ENCODE measurements at regions not wholly inside any gene's neighbourhood (a gene's known extent, or its start where the extent isn't known, plus 50 kb on each side); places are given as distances from the start of the nearest gene placed in this dataset.

GRCh38 chr2:194301946-194302345, 1355.1 kb upstream of the SLC39A10 start:
- Histone ChIP-seq H3K9me3 (replicated peaks; ENCODE audit: insufficient read depth, low read length) (no peaks in the 10 kb centered on the region), H3F3A (ENCODE audit: insufficient read depth, low read length) (no peaks in the 10 kb centered on the region), H3K9ac (ENCODE audit: low read length) (no peak overlapping the region), H3K27me3 (replicated peaks; ENCODE audit: insufficient read depth, low read length) (no peaks in the 10 kb centered on the region), H3K79me2 (ENCODE audit: low read length) (no peaks in the 10 kb centered on the region), H4K20me1 (ENCODE audit: insufficient read depth, low read length) (no peaks in the 10 kb centered on the region), H3K36me3 (replicated peaks; ENCODE audit: insufficient read depth, low read length) (no peaks in the 10 kb centered on the region), H2AFZ (ENCODE audit: low read length) (no peak overlapping the region), H3K9me2 (replicated peaks; ENCODE audit: insufficient read depth, low read length) (no peaks in the 10 kb centered on the region), H3K4me2 (ENCODE audit: low read depth, low read length) (no peak overlapping the region), H3K4me1 (ENCODE audit: low read length) (no peaks in the 10 kb centered on the region), H3K27ac (ENCODE audit: low read length) (no peak overlapping the region), H3K4me3 (ENCODE audit: low read length) (no peak overlapping the region)
- TF ChIP-seq EZH2 (optimal IDR thresholded peaks at IDR 0.05; ENCODE audit: low read depth, low read length) = no peak
- no peak for TF ChIP-seq CTCF (IDR thresholded peaks at IDR 0.05; ENCODE audit: low read length)
- no peak for TF ChIP-seq EZH2phosphoT487 (IDR thresholded peaks at IDR 0.05; ENCODE audit: low read length)
- no peak for DNase-seq

- Histone ChIP-seq H3K27me3 (replicated peaks; ENCODE audit: insufficient read depth, low read length) (no peaks in the 10 kb centered on the region), H3K4me3 (ENCODE audit: low read length) (no peak overlapping the region), H3K4me1 (ENCODE audit: low read length) (no peaks in the 10 kb centered on the region), H3F3A (ENCODE audit: insufficient read depth, low read length) (no peaks in the 10 kb centered on the region), H3K27ac (ENCODE audit: low read length) (no peak overlapping the region), H3K4me2 (ENCODE audit: low read depth, low read length) (no peak overlapping the region), H3K9me2 (replicated peaks; ENCODE audit: insufficient read depth, low read length) (no peaks in the 10 kb centered on the region), H3K36me3 (replicated peaks; ENCODE audit: insufficient read depth, low read length) (no peaks in the 10 kb centered on the region), H2AFZ (ENCODE audit: low read length) (no peak overlapping the region), H3K79me2 (ENCODE audit: low read length) (no peaks in the 10 kb centered on the region), H3K9me3 (replicated peaks; ENCODE audit: insufficient read depth, low read length) (no peaks in the 10 kb centered on the region), H3K9ac (ENCODE audit: low read length) (no peak overlapping the region), H4K20me1 (ENCODE audit: insufficient read depth, low read length) (no peaks in the 10 kb centered on the region)
- no peak for DNase-seq
- no peak for TF ChIP-seq EZH2 (optimal IDR thresholded peaks at IDR 0.05; ENCODE audit: low read depth, low read length)
- no peak for TF ChIP-seq EZH2phosphoT487 (IDR thresholded peaks at IDR 0.05; ENCODE audit: low read length)
- TF ChIP-seq CTCF (IDR thresholded peaks at IDR 0.05; ENCODE audit: low read length) = no peak
Measured at GRCh38 chr2:194294156-194294555, 1362.9 kb upstream of the SLC39A10 start.

DNA sequence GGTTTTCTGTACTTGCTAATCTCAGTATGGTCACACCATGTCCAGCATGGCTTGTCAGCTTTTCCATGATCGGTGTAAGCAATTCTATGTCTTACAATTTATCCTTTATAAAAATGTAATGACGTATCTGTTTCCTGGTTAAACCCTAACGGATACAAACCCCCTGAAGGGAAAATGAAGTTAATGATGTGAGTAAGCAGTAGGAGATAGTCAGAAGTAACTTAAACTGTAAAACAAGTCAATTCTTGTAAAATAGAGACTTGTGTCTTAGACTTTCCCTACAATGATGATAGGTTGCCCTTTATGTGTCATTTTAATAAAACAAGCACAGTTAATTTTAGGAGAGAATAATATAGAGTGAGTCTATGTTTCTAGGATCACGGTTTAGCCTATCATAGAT, 1365.9 kb upstream of the SLC39A10 start:
- Histone ChIP-seq H3F3A (ENCODE audit: insufficient read depth, low read length) (no peaks in the 10 kb centered on the region), H3K27me3 (replicated peaks; ENCODE audit: insufficient read depth, low read length) (no peaks in the 10 kb centered on the region), H3K79me2 (ENCODE audit: low read length) (no peaks in the 10 kb centered on the region), H3K9ac (ENCODE audit: low read length) (no peak overlapping the region), H3K4me3 (ENCODE audit: low read length) (no peak overlapping the region), H3K36me3 (replicated peaks; ENCODE audit: insufficient read depth, low read length) (no peaks in the 10 kb centered on the region), H2AFZ (ENCODE audit: low read length) (no peak overlapping the region), H3K4me2 (ENCODE audit: low read depth, low read length) (no peak overlapping the region), H3K27ac (ENCODE audit: low read length) (no peak overlapping the region), H3K4me1 (ENCODE audit: low read length) (no peaks in the 10 kb centered on the region), H4K20me1 (ENCODE audit: insufficient read depth, low read length) (no peaks in the 10 kb centered on the region), H3K9me3 (replicated peaks; ENCODE audit: insufficient read depth, low read length) (no peaks in the 10 kb centered on the region), H3K9me2 (replicated peaks; ENCODE audit: insufficient read depth, low read length) (no peaks in the 10 kb centered on the region)
- TF ChIP-seq EZH2 (optimal IDR thresholded peaks at IDR 0.05; ENCODE audit: low read depth, low read length) = no peak
- no peak for TF ChIP-seq CTCF (IDR thresholded peaks at IDR 0.05; ENCODE audit: low read length)
- no peak for TF ChIP-seq EZH2phosphoT487 (IDR thresholded peaks at IDR 0.05; ENCODE audit: low read length)
- DNase-seq = no peak
